NCI-H1048 (cell line): ENCODE measurements at regions not wholly inside any gene's neighbourhood (a gene's known extent, or its start where the extent isn't known, plus 50 kb on each side); places are given as distances from the start of the nearest gene placed in this dataset.

ENCODE experiments used
- DNase-seq: peaks from one replicate; lab custom pipeline; 2025; lab: John Stamatoyannopoulos, UW

GRCh38 chr3:182214416-182214815 is 502.7 kb downstream of the SOX2 start:
- no peak for DNase-seq

- no peak for DNase-seq
Measured at GRCh38 chr3:182215881-182216280, 504.2 kb downstream of the SOX2 start.

GRCh38 chr3:182216311-182216970 is 504.7 kb downstream of the SOX2 start:
- DNase-seq = no peak

- no peak for DNase-seq
Measured at GRCh38 chr3:182220013-182220412, 508.3 kb downstream of the SOX2 start.

- DNase-seq = no peak
Measured at GRCh38 chr3:182220471-182220870, 508.7 kb downstream of the SOX2 start.

- DNase-seq = no peak
Measured at GRCh38 chr3:182226995-182227394, 515.3 kb downstream of the SOX2 start.

- no peak for DNase-seq
Measured at GRCh38 chr3:182233405-182233804, 521.7 kb downstream of the SOX2 start.

- DNase-seq = no peak
Measured at GRCh38 chr3:182233957-182234356, 522.2 kb downstream of the SOX2 start.

GRCh38 chr3:182234881-182235280 is 523.2 kb downstream of the SOX2 start:
- DNase-seq = no peak

GRCh38 chr3:182235504-182235903 is 523.8 kb downstream of the SOX2 start:
- no peak for DNase-seq

GRCh38 chr3:182238126-182238525 is 526.4 kb downstream of the SOX2 start:
- DNase-seq = no peak

GRCh38 chr3:182239316-182239715 is 527.6 kb downstream of the SOX2 start:
- no peak for DNase-seq

GRCh38 chr3:182240474-182240873 is 528.7 kb downstream of the SOX2 start:
- DNase-seq = no peak

GRCh38 chr3:182241196-182241765 is 529.6 kb downstream of the SOX2 start:
- DNase-seq = no peak

GRCh38 chr3:182241766-182242488 is 530.2 kb downstream of the SOX2 start:
- DNase-seq = no peak

- DNase-seq = no peak
Measured at GRCh38 chr3:182242489-182242942, 530.8 kb downstream of the SOX2 start.

GRCh38 chr3:182243625-182244024 is 531.9 kb downstream of the SOX2 start:
- DNase-seq = no peak

GRCh38 chr3:182244222-182244971 is 532.7 kb downstream of the SOX2 start:
- no peak for DNase-seq

- no peak for DNase-seq
Measured at GRCh38 chr3:182245059-182245458, 533.3 kb downstream of the SOX2 start.

GRCh38 chr3:182246870-182247269 is 535.1 kb downstream of the SOX2 start:
- DNase-seq = no peak

GRCh38 chr3:182248349-182248880 is 536.7 kb downstream of the SOX2 start:
- no peak for DNase-seq

GRCh38 chr3:182252802-182253201 is 540.5 kb upstream of the ATP11B start:
- no peak for DNase-seq
